ENCODE measurements at regions not wholly inside any gene's neighbourhood (a gene's known extent, or its start where the extent isn't known, plus 50 kb on each side); places are given as distances from the start of the nearest gene placed in this dataset.

DNA sequence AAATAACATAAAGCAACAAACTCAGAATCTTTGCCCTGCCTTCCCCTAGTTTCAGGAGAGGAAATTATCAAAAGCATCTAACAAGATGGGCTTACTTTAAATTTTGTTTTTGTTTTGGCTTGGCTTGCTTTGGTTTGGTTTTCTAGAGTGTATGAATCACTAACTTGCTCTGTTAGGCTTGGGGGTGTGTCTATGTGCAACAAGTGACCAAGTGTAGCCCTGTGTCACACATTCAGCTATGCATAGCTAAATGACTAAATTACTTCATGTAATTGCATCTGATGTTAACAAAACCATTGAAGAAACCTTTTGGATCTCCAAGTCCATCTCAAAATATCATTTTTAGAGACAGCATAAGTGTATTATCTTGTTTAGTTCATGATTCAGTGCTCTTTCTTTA lies 251.0 kb downstream of the TFEC start:
- Histone ChIP-seq H2AFZ (ENCODE audit: control insufficient read depth, low read depth, low read length) (no peak overlapping the region), H3K4me2 (ENCODE audit: control insufficient read depth, insufficient read depth) (no peak overlapping the region), H3K36me3 (ENCODE audit: control insufficient read depth in 2 of 2, insufficient read depth in 2 of 2, low read length in 1 of 2) (no peaks in the 10 kb centered on the region), H3K27ac (ENCODE audit: control insufficient read depth, insufficient read depth) (no peak overlapping the region), H3K4me1 (ENCODE audit: control insufficient read depth, insufficient read depth, low read length) (no peaks in the 10 kb centered on the region), H3K79me2 (ENCODE audit: control insufficient read depth, insufficient read depth, low read length) (no peaks in the 10 kb centered on the region), H3K4me3 (no peak overlapping the region), H3K9ac (ENCODE audit: control insufficient read depth, insufficient read depth, low read length) (no peak overlapping the region), H3K27me3 (replicated peaks in 1 of 2; ENCODE audit: control insufficient read depth in 2 of 2, insufficient read depth in 2 of 2, low read length in 1 of 2) (no peaks in the 10 kb centered on the region), H3K9me3 (replicated peaks; ENCODE audit: control insufficient read depth, insufficient read depth, low read length) (no peaks in the 10 kb centered on the region), H4K20me1 (ENCODE audit: control insufficient read depth, insufficient read depth) (no peaks in the 10 kb centered on the region)
- TF ChIP-seq SREBF1 (IDR thresholded peaks at IDR 0.05; ENCODE audit: low read length), result no peak
- ChIA-PET POLR2A (no interaction called here), RAD21 (ENCODE audit: unreplicated experiment) (no interaction called here), CTCF (no interaction called here), SMC1A (ENCODE audit: uncharacterized antibody, unreplicated experiment) (no interaction called here)
- BruUV-seq (replicated peaks), result no TSS peak
- DNase-seq (ENCODE audit: low read depth, low spot score) (no peak), ATAC-seq (no peak), FAIRE-seq (no peak)
- intact Hi-C loops (cut with micrococcal nuclease; ENCODE audit: unreplicated experiment) (no loop called here), in situ Hi-C loops (cut with MboI) (no loop called here)

DNA sequence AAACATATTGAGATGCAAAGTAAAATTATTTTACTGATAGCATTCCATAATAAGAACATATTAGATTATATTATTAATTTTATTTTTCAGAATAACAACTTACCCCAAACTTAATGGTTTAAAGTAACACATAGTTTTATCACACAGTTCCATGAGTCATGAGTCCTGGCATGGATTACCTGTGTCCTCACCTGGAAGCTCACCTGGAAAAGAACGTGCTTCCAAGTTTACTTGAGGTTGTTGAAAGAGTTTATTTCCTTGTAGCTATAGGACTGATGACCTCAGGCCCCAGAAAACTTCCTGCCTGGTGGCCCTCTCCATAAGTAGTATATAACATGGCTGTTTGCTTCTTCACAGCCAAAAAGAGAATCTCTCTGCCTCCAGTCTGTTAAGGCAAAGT lies 254.6 kb downstream of the TFEC start:
- WGBS (ENCODE audit: insufficient coverage, insufficient replicate concordance, low lambda C conversion rate, missing lambda C conversion rate), result 0% methylated on average over 1 of the region's 1 CpG
- BruUV-seq (replicated peaks), result no TSS peak
- intact Hi-C loops (cut with micrococcal nuclease; ENCODE audit: unreplicated experiment), result no loop called here
- TF ChIP-seq IRF4 (IDR thresholded peaks at IDR 0.05; ENCODE audit: low read depth, low read length), result no peak
- TF ChIP-seq GATAD2B (conservative IDR thresholded peaks at IDR 0.05; ENCODE audit: low read depth), result no peak
- no peak for TF ChIP-seq BMI1 (IDR thresholded peaks at IDR 0.05; ENCODE audit: borderline replicate concordance)
- TF ChIP-seq, protein P1, sequence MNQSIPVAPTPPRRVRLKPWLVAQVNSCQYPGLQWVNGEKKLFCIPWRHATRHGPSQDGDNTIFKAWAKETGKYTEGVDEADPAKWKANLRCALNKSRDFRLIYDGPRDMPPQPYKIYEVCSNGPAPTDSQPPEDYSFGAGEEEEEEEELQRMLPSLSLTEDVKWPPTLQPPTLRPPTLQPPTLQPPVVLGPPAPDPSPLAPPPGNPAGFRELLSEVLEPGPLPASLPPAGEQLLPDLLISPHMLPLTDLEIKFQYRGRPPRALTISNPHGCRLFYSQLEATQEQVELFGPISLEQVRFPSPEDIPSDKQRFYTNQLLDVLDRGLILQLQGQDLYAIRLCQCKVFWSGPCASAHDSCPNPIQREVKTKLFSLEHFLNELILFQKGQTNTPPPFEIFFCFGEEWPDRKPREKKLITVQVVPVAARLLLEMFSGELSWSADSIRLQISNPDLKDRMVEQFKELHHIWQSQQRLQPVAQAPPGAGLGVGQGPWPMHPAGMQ (IDR thresholded peaks at IDR 0.05; ENCODE audit: borderline replicate concordance), result no peak
- no peak for TF ChIP-seq POLR2A (IDR thresholded peaks at IDR 0.05; ENCODE audit: low read depth, low read length)
- TF ChIP-seq SMAD1 (IDR thresholded peaks at IDR 0.05; ENCODE audit: low read depth, partially characterized antibody), result no peak
- no peak for TF ChIP-seq ZNF217 (IDR thresholded peaks at IDR 0.05)
- TF ChIP-seq BHLHE40 (IDR thresholded peaks at IDR 0.05; ENCODE audit: borderline replicate concordance in 1 of 2, low read depth in 2 of 2, low read length in 1 of 2), result no peak
- TF ChIP-seq, protein P2, sequence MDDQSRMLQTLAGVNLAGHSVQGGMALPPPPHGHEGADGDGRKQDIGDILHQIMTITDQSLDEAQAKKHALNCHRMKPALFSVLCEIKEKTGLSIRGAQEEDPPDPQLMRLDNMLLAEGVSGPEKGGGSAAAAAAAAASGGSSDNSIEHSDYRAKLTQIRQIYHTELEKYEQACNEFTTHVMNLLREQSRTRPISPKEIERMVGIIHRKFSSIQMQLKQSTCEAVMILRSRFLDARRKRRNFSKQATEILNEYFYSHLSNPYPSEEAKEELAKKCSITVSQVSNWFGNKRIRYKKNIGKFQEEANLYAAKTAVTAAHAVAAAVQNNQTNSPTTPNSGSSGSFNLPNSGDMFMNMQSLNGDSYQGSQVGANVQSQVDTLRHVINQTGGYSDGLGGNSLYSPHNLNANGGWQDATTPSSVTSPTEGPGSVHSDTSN (IDR thresholded peaks at IDR 0.05; ENCODE audit: insufficient replicate concordance, low read depth, low read length), result no peak
- TF ChIP-seq, protein P3, sequence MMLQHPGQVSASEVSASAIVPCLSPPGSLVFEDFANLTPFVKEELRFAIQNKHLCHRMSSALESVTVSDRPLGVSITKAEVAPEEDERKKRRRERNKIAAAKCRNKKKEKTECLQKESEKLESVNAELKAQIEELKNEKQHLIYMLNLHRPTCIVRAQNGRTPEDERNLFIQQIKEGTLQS (IDR thresholded peaks at IDR 0.05; ENCODE audit: borderline replicate concordance, extremely low read depth, low read depth, low read length), result no peak
- TF ChIP-seq, protein P4, sequence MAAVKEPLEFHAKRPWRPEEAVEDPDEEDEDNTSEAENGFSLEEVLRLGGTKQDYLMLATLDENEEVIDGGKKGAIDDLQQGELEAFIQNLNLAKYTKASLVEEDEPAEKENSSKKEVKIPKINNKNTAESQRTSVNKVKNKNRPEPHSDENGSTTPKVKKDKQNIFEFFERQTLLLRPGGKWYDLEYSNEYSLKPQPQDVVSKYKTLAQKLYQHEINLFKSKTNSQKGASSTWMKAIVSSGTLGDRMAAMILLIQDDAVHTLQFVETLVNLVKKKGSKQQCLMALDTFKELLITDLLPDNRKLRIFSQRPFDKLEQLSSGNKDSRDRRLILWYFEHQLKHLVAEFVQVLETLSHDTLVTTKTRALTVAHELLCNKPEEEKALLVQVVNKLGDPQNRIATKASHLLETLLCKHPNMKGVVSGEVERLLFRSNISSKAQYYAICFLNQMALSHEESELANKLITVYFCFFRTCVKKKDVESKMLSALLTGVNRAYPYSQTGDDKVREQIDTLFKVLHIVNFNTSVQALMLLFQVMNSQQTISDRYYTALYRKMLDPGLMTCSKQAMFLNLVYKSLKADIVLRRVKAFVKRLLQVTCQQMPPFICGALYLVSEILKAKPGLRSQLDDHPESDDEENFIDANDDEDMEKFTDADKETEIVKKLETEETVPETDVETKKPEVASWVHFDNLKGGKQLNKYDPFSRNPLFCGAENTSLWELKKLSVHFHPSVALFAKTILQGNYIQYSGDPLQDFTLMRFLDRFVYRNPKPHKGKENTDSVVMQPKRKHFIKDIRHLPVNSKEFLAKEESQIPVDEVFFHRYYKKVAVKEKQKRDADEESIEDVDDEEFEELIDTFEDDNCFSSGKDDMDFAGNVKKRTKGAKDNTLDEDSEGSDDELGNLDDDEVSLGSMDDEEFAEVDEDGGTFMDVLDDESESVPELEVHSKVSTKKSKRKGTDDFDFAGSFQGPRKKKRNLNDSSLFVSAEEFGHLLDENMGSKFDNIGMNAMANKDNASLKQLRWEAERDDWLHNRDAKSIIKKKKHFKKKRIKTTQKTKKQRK (IDR thresholded peaks at IDR 0.05; ENCODE audit: low read depth, low read length), result no peak
- no peak for TF ChIP-seq CEBPB (IDR thresholded peaks at IDR 0.05; ENCODE audit: borderline replicate concordance in 1 of 2, low read depth in 2 of 2, low read length in 2 of 2)
- no peak for TF ChIP-seq POLR2AphosphoS2 (IDR thresholded peaks at IDR 0.05; ENCODE audit: low read depth, low read length)

More for the DNA sequence above, 254.6 kb downstream of the TFEC start:
- Histone ChIP-seq H3K4me3 (no peak overlapping the region), H3K27ac (ENCODE audit: control insufficient read depth, insufficient read depth) (no peak overlapping the region), H3K79me2 (ENCODE audit: control insufficient read depth, insufficient read depth, low read length) (no peaks in the 10 kb centered on the region), H4K20me1 (ENCODE audit: control insufficient read depth, insufficient read depth) (no peaks in the 10 kb centered on the region), H3K9ac (ENCODE audit: control insufficient read depth, insufficient read depth, low read length) (no peak overlapping the region), H3K4me1 (ENCODE audit: control insufficient read depth, insufficient read depth, low read length) (no peaks in the 10 kb centered on the region), H3K9me3 (replicated peaks; ENCODE audit: control insufficient read depth, insufficient read depth, low read length) (no peaks in the 10 kb centered on the region), H3K4me2 (ENCODE audit: control insufficient read depth, insufficient read depth) (no peak overlapping the region), H3K27me3 (replicated peaks in 1 of 2; ENCODE audit: control insufficient read depth in 2 of 2, insufficient read depth in 2 of 2, low read length in 1 of 2) (no peaks in the 10 kb centered on the region), H3K36me3 (ENCODE audit: control insufficient read depth in 2 of 2, insufficient read depth in 2 of 2, low read length in 1 of 2) (no peaks in the 10 kb centered on the region), H2AFZ (ENCODE audit: control insufficient read depth, low read depth, low read length) (no peak overlapping the region)
- FAIRE-seq (no peak), ATAC-seq (no peak), DNase-seq (ENCODE audit: low read depth, low spot score) (no peak)
- ChIA-PET POLR2A (no interaction called here), RAD21 (ENCODE audit: unreplicated experiment) (no interaction called here), SMC1A (ENCODE audit: uncharacterized antibody, unreplicated experiment) (no interaction called here), CTCF (no interaction called here)
- in situ Hi-C loops (cut with MboI), result no loop called here
